IPS-NIHi11 (cell line): ENCODE measurements at regions not wholly inside any gene's neighbourhood (a gene's known extent, or its start where the extent isn't known, plus 50 kb on each side); places are given as distances from the start of the nearest gene placed in this dataset.
A peak's percentile ranks its signal among the peaks of the same experiment; 100 is the strongest.
"Not testable (repeated sequence)": the region's sequence is repeated elsewhere in the genome, so short reads cannot be mapped to it uniquely, and the experiment has no call there.

Source experiments
- DNase-seq: peaks from one replicate; pipeline ENCODE4 v3.0.0; 2012; ENCODE audit warnings: mixed read lengths, low spot score

DNA sequence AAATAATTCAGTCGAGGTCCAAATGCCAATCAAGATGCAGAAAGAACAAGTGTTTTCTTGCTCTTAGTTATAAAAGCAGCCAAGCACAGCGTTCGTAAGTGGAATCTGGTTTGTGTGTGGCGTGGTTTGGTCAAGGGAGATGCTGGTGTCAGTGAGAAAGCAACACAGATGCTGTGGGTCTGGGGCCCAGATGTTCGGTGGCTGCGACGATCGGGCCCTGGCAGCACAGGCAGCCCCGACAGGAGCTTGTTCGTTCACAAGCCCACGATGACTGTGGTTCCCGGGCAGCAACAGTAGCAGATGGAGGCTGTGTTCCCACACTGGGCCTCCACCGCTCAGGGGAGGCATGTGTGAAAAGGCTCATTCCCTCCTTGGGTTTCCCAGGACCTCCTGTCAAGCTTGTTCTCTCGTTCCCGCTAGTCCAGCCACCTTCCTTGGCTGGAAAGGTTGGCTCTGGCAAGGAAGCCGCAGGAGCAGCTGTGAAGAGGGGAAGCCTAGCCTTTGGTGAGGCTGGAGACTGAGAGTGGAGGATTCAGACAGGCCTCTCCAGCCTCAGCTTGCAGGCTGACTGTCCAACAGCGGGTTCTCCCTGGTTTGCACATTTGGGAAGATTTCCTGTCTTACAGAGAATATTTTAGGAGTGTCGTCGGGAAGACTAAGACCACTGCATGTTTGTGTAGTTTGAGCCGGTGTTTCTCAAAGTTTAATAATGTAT lies 304.7 kb downstream of the QKI start:
- no peak for DNase-seq

DNA sequence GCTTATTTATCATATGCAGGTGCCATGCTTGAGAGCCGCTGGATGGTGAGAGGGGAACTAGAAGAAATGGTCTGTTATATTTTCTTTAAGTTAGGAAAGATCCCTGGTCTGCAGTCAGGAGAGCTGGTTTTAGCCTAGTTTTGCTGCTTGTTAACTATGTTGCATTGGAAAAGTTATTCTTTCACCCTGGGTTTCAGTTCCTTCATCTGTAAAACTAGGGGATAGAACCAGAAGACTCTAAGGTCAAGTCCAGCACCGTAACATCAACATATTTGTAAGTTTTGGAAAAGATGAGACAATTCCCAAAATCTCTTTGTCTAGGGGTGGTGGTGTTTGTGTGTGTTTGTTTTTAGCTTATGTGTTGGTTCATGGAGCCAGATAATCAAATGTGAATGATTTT lies 304.0 kb downstream of the QKI start:
- DNase-seq, result no peak

DNA sequence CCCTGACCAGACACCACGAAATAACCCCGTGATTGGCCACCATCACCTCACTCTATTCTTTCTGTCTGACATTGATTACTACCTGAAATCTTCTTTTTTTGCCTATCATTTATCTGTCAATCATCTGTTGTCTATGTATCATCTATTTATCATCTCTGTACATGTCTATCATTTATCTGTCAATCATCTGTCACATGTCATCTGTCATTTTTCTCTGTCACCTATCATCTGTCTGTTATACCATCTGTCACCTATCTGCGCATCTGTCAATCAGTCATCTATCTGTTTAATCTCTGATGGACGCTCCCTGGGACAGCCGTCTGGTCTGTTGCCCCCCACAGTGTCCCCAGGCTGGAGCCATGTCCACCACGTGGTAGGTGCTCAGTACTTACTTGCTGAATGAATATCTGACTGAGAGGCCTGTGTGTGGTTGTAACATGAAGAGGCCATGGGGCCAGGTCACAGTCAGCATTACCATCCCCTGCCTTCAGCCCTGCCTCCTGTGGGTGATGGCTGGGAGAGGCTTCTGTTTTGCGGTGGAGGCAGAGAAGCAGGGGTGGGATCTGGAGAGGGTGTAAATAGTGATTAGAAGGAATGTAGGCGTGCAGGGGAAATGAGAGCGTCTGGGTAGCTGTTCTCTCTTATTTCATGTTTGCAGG lies 302.7 kb downstream of the QKI start:
- no peak for DNase-seq

DNA sequence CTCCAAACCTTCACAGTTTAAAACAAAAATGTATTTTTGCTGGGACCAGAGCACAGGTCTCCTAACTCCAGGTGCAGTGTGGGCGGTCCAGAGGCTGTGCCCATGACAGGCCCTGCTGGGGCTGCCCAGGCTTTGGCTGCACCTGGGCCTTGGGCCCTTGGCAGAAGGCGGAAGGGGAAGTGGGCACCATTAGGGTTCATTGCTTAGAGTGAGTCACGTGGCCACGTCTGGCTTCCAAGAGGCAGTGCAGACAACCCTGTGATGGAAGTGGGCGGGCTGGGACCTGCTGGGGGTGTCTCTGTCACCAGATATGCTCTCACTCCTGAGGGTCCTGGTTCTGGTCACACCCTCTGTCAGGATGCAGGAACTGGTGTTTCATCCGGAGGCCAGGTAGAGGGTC lies 302.2 kb downstream of the QKI start:
- no peak for DNase-seq

DNA sequence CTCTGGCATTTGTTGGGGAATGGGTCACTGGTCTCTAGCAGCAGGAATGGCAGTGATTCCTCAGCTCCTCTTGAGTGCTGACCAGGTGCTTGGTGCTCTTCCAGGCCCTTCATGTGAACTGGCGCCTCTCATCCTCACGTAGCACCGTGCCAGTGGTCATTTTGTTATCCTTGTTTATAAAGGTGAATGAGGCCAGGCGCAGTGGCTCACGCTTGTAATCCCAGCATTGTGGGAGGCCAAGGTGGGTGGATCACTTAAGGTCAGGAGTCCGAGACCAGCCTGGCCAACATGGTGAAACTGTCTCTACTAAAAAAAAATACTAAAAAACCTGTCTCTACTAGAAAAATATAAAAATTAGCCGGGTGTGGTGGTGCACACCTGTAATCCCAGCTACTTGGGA lies 301.3 kb downstream of the QKI start:
- DNase-seq, result no peak

DNA sequence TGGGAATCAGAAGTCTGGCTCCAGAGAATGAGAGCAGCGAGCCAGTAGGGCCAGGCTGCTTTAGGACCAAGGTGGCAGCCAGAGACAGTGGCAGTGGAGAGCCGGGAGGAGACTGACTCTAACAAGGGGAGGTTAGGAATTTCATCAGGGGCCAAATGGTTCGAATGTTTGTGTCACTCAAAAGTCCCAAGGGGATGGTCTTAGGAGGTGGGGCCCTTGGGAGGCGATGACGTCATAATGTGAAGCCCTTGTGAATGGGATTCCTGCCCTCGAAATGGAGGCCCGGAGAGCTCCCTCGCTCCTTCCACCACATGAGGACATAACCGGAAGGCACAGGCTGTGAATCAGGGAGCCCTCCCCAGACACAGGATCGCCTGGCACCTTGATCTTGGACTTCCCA lies 299.7 kb downstream of the QKI start:
- no peak for DNase-seq

DNA sequence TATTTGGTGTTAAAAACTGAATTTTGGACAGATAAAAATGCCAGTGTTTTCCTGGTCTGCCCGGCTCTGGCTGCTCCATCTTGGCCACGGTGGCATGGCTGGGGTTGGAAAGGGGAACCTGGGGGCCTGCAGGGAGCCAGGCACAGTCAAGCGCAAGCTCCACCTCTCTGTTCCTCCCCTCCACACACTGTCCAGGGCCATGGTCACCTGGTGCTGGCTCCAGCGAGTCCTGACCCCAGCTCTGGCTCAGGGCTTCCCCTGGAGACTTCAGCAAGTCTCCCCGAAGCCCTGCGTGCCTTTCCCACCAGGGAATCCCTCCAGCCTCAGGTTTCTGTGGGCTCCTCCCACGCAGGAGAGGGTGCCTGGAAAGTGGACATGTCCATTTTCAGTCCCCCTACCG lies 298.5 kb downstream of the QKI start:
- DNase-seq, result no peak

DNA sequence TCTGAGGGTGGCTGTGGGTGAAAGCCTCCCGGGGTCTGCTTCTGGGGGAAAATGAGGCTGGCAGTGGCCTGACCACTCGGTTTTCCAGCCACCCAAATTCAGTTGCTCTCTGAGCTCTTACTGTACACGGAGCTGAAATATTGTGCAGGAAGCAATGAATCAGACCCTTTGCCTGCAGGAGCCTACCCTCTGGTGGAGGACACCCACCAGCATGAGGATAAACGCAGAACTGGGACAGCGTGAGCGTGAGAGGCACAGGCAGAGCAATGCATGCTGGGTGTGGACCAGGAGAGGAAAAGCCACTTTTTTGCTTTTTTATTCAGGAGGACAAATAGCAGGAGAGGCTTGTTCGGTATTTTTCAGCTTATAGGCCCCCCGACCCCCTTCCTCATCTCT lies 298.0 kb downstream of the QKI start:
- no peak for DNase-seq

DNA sequence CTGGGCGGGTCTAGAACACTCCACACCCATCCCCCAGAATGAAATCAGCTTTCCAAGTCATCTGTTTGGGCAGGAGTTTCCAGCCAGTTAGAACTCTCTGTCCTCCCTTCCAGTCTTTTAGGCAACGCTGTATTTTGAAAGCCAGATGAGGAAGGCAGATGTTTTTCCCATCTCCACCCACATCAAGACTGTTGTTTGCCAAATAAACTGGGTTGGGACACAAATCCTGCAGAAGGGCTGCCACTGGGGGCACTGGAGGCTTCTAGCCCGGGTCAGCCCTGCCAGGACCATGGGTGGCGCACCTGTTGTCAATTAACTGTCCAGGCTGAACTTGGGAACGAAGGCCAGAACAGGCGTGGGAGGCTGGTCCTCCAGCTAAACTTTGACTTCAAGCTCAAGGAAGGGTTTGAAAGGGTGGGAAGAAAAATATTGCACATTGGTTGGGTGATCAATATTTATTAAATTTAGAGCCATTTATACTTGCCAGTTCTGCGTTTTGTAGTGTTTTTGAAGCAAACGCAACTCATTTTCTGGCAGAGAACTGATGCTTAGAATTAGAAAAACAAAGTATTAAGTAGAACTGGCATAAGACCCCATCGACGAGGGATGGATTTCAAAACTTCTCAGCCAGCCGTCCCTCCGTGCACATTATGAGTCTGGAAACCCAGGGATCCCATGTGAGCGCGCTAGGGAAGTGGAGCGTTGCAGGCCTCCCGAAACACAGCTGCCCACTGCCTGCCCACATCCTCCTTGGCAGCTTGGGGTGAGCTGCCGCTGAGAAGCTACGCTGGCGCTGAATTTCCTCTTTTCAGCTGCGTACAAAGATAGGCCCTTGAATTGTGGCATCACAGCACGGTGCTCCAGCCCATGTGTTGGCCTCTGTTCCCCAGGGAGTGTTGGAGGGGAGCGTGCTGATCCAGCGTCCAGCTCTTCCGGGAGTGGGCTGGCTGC lies 297.4 kb downstream of the QKI start:
- peak; percentile 65 for DNase-seq

DNA sequence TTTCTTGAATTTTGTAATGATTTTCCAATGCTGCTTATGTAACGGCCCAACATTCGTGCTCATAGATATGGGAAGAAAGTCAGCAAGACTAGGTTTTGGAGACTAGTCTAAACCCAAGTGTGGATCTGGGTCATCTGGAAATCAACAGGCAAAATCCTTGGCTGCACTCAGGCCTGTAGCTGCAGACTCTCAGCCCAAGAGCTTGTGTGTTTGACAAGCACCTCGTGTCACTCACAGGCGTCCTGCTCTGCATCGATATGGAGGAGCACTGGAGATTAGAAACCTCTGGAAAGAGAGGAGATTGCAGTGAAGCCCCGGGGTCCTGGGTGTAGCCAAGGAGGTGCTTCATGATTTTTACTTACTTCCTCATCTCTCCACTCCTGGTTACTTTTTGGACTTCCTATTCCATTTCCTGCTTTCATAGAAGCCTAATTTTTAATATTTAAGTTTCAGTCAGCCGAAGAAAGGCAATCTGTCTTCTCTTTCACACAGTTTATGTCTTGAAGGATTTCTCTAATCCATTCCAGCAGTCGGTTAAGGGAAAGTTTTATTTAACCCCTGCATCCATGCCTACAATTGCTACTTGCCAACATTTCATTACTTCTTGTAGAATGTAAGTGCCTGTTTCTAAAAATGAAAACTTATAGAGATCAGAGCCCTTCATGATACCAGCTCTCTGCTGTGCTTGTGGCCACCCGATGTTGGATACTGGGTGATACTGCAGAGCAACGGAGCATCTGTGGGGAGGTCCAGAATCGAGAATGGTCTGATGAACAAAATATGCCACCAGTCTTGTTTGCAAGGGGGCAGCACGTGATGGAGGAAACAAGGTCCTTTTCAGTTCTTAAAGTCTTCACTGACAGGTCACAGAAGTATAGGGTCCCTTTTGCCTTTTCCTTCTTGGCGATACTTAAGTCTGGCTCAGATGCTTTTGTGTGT lies 296.3 kb downstream of the QKI start:
- DNase-seq, result no peak

DNA sequence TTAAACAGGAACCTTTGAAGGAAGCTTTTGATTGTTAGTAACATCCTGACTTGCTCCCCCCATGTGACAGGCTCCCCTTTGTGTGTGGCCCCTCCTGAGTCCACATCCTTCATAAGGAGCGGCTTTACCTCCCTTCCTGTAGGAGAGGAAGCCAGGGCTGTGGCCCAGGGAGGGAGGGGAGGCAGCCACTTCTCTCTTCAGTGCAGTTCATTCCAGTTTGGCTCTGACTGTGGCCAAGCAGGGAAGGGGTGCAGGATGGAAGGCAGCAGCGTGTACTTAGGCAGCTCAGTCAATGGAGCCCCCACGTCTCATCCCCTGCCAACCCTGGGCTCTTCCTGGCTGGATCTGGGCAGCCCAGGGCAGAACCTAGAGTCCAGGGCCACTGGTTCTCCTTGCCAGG lies 295.2 kb downstream of the QKI start:
- DNase-seq, result no peak

DNA sequence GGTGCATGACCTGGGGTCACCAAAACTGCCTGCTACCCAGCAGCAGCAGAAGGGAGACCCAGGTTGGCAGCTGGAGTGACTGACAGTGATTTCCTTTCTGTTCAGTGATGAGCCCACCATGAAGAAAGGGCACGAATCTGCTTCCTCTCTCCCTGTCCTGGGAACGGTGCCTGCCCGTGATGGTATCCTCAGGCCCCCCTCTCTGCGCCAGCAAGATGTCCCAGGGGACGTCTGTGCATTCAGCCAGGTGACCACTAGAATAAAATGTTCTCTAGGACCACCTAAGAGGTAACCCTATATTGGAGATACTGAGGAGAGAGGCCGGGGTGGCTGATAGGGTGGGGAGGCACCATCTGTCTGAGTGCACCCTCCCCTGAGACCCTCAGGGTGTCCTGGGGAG lies 294.7 kb downstream of the QKI start:
- no peak for DNase-seq

DNA sequence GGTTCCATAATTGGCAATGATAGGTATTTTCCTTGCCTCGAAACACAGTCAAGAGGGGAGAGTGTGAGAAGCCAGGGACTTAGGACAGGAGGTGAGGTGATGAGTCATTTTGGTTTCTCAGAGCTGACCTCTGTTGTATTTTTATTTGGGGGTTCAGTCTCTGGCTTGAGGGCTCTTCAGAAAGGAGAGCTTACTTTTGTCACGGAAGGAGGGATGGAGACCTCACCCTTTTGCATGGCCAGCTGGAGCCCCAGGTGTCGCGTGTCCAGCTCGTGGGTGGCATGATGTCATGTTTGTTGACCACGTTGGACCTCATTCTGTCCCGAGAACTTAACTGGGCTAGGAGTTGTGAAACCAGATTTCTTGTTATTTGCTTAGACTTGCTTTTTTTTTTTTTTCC lies 293.9 kb downstream of the QKI start:
- DNase-seq, result no peak

DNA sequence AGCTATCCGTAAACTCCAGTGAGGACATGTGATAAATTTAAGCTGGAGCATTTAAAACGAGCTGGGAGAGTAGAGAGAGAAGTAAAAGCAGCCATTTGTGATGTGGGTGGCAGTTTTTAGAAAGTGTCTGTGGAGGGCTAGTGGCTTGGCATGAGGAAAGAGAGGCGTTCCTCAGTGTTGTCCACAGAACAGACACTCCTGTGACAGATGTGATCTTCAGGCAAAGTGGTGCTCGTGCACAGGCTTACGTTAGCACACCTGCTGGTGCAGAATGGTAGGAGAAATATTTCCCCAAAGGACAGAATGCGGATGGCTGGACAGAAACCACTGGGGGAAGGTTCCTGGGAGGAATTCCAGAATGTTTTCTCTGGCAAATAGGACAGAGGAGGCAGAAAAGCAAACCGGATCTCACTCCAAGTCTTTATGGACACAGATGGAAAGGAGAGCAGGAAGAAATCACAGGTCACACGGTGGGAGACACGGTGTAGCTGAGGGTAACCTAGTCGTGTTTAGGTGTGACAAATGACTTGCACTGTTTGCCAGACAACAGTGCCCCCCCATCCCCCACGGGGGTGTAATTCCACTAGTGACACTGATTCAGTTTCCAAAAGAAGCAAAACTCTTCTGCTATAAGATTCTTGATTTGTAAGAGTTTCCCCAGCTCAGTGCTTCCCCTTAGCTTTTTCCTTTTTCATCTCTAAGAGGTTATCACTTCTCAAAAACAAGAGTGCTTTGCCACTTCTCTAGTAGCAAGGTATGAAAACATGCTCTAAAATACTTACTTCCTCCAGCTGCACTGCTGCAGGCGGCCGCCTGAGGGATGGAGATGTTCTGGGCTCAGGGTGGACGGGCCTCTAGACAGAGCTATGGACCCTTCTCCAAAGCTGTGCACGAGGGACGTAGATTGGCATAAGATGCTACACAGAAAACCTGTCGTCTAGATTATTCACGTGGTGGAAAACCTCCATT lies 293.2 kb downstream of the QKI start:
- DNase-seq, result no peak

DNA sequence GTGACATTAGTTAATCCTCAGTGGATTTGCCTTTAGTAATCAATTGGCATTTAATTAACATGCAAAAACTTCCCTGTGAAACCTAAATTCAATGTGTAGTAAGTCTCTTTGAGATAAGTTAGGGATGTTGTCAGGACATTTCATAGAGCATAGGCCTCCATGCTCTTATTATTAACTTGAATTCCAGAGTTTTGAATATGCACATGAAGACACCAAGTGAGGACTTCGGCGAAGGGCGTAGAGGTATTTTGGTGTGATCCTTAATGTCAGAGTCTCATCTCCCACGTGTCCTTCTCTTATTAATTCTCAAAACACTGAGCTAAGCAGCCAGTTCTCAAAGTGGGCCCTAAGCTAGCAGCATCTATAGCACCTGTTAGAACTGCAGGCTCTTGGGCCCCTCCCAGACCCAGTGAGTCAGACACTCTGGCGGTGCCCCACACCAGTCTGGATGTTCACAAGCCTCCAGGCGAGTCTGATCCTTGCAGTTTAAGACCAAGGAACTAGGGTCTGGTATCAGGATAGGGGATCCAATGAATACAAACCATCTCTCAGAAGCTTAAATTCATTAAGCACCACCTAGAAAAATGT lies 292.1 kb downstream of the QKI start:
- DNase-seq, result no peak

DNA sequence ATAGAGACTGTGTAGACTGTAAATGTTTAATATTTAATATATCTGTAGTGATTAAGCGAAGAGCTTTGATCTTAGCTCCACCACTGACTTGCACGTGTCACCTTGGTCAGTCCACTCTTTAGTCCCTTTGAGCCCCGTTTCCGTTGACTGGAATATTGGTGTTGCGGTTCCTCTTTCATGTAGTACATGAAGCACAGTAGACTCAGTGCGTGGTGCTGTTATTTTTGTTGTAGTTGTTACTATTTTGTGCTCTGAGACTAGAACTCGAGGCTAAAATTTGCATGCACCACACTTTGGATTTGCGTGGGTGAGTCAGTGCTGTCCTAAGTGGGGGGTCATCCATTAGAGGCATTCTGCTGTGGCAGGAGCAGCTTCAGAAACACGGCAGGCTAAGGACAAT lies 291.4 kb downstream of the QKI start:
- DNase-seq, result no peak

DNA sequence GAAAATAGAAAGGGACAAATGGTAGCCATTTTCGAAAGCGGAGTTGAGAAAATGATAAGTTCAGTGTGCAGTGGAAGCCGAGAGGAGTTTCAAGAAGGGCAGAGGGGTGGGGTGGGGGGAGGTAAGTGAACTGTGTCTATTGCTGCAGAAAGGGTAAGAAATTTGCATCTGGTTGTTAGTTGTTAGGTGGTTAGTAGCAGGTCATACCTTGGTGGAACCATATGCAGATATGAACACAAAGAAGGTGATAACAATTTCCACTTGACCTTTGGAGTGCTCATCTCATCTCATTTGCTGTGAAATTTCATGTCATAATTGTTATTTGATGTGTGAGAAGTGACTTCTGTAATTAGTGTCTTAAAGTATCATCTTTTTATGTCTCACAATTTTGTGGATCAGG lies 288.2 kb downstream of the QKI start:
- no peak for DNase-seq

DNA sequence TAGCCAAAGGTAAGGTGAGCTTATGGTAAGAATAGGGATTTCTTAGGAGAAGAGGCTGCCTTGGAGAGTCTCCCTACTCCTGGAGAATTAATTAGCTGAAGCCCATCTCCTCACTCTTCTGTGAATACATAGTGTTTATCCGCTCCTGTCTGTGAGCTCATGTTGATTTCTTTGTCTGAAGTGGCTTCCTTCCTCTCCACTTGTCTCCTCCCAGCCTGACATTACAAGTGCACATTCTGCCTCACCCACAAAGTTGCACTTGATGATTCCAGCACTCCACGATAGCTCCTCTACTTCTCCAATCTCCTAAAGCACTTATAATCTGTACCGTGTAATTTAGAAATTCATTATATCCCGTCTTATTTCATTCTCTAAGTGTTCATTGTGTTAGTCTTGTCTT lies 287.2 kb downstream of the QKI start:
- no peak for DNase-seq

DNA sequence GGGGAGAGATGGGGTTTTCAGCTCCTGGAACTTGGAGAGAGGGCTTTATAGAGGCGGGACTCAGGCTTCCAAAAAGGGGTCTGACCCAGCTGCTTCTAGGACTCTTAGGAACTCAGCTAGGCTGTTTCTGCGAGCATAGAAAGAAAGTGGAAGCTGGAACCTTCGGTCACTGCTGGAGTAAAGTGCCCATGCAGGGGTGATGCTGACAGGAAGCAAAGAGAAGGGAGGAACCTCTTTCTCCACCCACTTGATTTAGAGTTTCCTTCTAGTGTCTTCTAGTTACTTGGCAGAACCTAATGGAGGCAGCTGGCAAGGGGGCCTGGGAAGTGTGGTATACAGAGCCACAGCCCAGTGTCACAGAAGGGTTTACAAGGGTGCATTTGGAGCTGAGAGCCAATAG lies 283.6 kb downstream of the QKI start:
- no peak for DNase-seq

DNA sequence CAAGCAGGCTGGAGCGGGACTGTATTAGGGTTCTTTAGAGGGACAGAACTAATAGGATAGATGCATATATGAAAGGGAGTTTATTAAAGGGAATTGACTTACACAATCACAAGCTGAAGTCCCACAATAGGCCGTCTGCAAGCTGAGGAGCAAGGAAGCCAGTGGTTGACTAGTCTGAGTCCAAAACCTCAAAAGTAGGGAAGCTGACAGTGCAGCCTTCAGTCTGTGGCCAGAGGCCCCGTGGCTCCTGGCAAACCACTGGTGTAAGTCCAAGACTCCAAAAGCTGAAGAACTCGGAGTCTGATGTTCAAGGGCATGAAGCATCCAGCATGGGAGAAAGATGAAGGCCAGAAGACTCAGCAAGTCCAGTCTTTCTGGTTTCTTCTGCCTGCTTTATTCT lies 281.8 kb downstream of the QKI start:
- DNase-seq, result not testable (repeated sequence)
